DND-41 (cell line): ENCODE measurements at regions not wholly inside any gene's neighbourhood (a gene's known extent, or its start where the extent isn't known, plus 50 kb on each side); places are given as distances from the start of the nearest gene placed in this dataset.

Source experiments
- CTCF ChIP-seq: IDR thresholded peaks from 2 replicates; pipeline ENCODE4 v1.5.1; 2012; ENCODE audit warnings: borderline replicate concordance, low read length, moderate library complexity, mild to moderate bottlenecking; ENCODE audit not compliant: poor library complexity, severe bottlenecking; ENCODE audit errors: extremely low read depth
- EZH2 ChIP-seq: IDR thresholded peaks from 3 replicates; pipeline ENCODE4 v1.6.1; 2012; ENCODE audit warnings: borderline replicate concordance, low read depth, mild to moderate bottlenecking, moderate library complexity, low read length, inconsistent platforms; ENCODE audit not compliant: severe bottlenecking

DNA sequence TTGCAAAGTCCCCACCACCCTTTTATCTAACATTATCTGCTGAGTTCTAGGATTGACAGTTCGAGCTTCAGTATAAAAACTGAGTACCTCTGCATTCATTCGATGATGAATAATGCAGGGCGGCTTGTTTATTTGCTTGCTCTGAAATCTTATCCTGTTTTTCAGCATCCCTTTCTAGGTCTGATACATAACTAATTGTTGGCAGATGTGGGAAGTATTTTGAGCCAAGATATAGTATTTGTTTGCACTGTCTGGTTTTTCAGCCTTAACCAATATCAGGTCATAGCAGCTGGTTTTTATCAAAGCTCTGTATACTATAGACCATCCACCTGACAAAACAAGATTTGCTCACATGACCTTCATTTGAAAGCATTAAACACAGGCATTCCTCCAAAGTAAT lies 161.4 kb downstream of the TFEC start:
- TF ChIP-seq CTCF: no peak
- no peak for TF ChIP-seq EZH2
